ELF-1 (cell line): ENCODE measurements at regions not wholly inside any gene's neighbourhood (a gene's known extent, or its start where the extent isn't known, plus 50 kb on each side); places are given as distances from the start of the nearest gene placed in this dataset.
"Not testable (repeated sequence)": the region's sequence is repeated elsewhere in the genome, so short reads cannot be mapped to it uniquely, and the experiment has no call there.

Experiments used
- DNase-seq: peaks from one replicate; pipeline ENCODE4 v3.0.0-alpha.2; 2016; ENCODE audit warnings: low read depth, low spot score

DNA sequence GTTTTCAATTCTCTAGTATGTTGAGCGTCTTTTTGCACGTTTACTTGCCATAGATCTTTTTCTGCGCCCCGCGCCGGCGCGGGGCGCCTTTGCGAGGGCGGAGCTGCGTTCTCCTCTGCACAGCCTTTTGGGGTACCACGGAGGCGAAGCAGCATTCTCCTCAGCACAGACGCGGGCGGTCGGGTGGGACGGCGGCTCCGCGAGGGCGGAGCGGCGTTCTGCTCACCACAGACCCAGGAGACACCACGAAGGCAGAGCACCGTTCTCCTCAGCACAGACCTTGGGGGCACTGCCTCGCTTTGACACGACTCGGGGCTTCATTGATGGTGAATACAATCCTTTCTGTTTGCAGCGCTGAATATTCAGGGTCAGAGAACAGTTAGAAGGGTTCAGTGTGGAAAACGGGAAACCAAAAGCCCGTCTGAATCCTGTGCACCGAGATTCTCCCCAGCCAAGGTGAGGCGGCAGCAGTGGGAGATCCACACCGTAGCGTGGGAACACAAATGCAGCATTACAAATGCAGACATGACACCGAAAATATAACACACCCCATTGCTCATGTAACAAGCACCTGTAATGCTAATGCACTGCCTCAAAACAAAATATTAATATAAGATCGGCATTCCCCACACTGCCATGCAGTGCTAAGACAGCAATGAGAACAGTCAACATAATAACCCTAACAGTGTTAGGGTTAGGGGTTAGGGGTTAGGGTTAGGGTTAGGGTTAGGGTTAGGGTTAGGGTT is 190.7 kb upstream of the VIPR2 start:
- DNase-seq = not testable (repeated sequence)

DNA sequence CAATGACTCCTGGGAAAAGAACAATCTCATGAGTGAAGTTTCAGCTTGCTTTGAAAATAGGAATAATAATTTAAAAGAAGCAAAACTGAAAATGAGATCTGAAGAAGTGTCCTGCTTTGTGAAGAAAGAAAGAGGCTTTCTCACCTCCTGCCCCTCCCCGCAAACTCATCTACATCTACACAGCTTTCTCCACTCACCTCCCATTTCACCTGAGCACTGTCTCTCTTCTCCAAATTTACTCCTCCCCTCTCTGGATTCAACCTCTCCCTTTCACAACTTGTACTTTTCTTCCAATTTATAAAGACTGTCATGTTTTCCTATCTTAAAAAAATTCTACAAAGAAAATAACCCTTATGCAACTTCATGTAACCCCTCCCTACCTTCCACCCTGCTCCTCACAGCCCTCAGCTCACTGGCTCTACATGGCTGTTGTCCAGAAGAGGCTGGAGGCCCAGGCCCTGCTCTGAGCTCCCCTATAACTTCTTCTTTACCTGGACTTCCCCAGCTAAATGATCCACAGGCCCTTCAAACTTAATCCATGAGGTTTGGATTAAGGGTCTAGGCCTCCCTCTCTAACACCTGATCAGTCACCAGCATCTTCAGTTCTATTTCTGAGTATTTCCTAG is 188.3 kb upstream of the VIPR2 start:
- DNase-seq = not testable (repeated sequence)

DNA sequence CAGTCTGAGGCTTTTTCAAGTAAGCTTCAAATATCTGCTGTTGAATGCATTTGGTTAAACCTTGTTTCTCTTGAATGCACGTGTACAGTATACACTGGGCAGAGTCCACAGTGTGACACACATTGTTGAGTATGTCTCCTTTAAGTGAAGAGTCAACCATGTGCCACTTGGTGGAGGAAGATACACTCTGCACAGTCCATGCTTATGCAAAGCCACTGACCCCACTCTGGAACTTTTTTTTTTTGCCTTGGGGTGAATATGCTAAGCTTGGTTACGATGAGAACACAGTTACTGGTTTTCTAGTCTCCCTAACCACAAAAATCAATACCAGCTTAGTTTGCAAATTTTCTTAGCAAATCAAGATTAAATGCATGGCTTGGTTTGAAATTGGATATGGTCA is 186.8 kb upstream of the VIPR2 start:
- no peak for DNase-seq

DNA sequence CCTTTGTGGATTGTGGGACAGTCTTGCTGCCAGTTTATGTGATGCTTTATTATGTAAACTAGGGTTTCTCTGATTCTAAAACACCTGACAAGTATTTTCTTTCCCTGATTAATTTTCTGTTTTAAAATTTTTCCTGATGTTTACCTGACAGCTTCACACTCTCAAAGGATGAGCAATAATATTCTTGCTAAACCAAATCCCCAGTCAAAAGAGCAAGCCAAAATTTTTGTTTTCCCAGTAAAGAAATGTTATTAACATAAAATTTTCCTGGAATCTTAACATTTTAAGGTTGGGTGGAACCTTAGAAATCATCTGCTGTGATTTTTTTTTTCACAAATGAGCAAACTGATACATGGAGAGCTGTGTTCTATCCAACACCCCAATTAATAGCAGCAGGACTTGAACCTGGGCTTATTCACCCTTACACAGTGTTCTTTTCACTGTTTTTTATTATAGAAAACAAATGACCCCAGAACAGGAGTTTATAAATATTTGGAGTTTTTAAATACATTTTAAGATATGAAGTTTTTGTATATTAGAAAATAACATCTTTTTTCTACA is 185.2 kb upstream of the VIPR2 start:
- DNase-seq = no peak

- DNase-seq = no peak
Observed at GRCh38 chr7:159328096-159328495, 183.4 kb upstream of the VIPR2 start.

- no peak for DNase-seq
Observed at GRCh38 chr7:159323359-159323758, 178.7 kb upstream of the VIPR2 start.

DNA sequence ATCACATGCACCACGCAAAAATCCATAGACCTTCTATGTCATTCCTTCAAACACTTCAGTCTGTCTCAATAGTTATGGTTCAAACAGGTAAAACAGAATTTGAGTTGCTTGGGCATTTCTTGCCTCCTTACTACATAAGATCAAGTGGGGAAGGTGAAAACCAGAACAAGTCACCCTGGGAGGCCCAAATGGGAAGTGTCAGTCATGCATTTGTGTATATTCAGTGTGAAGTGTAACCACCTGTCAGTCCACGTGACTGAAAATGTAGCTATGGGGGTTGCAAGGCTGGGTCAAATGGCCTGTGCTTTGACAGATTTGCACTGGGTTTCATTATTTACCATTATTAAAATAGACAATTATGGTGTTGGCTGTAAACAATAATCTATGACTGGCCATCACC is 176.6 kb upstream of the VIPR2 start:
- no peak for DNase-seq

- DNase-seq = no peak
Observed at GRCh38 chr7:159318682-159319351, 174.2 kb upstream of the VIPR2 start.

- DNase-seq = no peak
Observed at GRCh38 chr7:159317294-159317693, 172.6 kb upstream of the VIPR2 start.

- DNase-seq = no peak
Observed at GRCh38 chr7:159311172-159311494, 166.5 kb upstream of the VIPR2 start.

GRCh38 chr7:159310457-159311171 is 165.9 kb upstream of the VIPR2 start:
- no peak for DNase-seq

DNA sequence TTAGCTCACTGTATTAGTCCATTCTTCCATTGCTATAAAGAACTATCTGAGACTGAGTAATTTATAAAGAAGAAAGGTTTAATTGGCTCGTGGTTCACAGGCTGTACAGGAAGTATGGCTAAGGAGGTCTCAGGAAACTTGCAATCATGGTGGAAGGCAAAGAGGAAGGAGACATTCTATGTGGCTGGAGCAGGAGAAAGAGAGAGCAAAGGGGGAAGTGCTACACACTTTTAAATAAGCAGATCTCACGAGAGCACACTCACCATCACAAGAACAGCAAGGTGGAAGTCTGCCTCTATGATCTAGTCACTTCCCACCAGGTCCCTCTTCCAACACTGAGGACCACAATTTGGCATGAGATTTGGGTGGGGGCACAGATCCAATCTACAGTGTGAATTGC is 164.5 kb upstream of the VIPR2 start:
- DNase-seq = not testable (repeated sequence)

DNA sequence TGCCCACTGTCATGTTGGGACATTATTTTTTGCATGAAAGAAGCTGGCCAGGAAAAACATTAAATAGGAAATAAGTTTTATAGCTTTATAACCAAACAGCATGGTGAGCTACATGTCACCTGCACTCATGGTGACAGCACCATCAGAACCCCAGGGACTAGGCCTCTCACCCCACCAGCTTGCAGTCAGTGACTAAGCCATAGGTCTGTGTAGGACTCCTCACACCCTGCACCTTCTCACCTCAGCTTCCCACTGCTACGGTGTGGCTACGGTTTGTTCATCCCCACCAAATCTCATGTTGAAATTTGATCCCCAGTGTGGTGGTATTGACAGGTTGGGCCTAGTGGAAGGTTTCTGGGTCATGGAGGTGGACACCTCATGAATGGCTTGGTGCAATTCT is 161.3 kb upstream of the VIPR2 start:
- no peak for DNase-seq

DNA sequence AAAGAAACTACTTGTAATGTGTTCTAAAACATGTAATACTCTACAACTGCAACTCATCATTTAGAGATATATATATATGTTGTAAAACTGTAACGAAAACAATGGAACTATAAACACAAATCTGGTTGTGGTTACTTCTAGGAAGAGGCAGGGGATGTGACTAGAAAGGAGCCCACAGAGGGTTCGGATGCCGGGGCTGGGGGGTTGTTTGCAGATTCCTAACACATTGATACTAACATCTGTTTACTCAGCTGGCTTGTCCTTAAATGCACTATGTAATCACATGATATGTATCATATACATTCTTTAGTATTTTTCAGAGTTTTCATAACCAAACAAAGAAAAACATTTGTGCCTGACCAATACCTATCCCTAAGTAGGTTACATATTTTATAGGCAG is 160.5 kb upstream of the VIPR2 start:
- DNase-seq = not testable (repeated sequence)

DNA sequence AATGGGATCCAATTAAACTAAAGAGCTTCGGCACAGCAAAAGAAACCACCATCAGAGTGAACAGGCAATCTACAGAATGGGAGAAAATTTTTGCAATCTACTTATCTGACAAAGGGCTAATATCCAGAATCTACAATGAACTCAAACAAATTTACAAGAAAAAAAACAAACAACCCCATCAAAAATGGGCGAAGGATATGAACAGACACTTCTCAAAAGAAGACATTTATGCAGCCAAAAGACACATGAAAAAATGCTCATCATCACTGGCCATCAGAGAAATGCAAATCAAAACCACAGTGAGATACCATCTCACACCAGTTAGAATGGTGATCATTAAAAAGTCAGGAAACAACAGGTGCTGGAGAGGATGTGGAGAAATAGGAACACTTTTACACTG is 158.8 kb upstream of the VIPR2 start:
- DNase-seq = not testable (repeated sequence)

DNA sequence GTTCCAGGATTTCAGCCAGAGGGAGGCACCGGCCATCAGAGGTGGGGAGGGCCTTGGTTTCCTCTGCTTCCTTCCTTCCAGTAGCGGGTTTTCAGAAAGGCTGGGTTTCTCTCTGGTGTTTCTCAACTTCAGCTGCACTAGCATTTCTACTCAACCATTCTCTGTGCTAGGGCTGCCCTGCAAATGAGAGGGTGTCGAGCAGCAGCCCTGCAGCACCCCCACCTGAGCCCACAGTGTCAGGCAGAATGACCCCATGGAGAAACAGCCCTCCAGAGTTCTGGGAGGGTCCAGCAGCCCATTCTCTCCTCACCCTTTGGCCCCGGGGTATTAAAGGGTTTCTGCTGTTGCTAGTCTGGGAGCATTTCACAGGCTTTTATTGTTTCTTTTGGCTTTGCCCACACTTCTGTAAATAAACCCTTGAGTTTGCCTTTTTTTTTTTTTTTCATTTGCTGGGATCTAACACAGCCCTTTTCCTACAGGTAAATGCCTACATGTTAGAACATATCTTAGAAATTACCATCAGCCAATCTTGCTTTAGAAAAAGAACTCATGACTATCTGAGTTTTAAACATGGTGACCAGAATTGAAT is 151.5 kb upstream of the VIPR2 start:
- DNase-seq = no peak

- DNase-seq = not testable (repeated sequence)
Observed at GRCh38 chr7:159286487-159286886, 141.8 kb upstream of the VIPR2 start.

DNA sequence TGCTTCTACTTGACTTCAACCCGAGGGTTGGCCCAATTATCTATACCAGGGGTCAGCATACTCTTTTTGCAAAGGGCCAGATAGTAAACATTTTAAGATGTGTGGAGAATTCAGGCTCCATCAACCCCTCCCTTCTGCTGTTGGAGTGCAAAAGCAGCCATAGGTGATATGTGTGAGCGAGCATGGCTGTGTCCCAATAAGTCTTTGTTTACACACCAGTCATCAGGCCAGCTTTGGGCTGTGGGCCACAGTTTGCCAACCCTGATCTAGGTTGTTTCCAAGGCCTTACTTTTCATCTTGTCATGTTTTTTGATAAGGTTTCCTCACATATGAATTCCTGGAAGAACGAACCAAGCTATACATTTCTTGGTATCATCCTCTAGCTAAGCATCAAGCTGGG is 136.9 kb upstream of the VIPR2 start:
- no peak for DNase-seq

- DNase-seq = no peak
Observed at GRCh38 chr7:159280008-159280407, 135.3 kb upstream of the VIPR2 start.

- DNase-seq = no peak
Observed at GRCh38 chr7:159272739-159273138, 128.1 kb upstream of the VIPR2 start.

GRCh38 chr7:159271781-159272180 is 127.1 kb upstream of the VIPR2 start:
- DNase-seq = no peak

DNA sequence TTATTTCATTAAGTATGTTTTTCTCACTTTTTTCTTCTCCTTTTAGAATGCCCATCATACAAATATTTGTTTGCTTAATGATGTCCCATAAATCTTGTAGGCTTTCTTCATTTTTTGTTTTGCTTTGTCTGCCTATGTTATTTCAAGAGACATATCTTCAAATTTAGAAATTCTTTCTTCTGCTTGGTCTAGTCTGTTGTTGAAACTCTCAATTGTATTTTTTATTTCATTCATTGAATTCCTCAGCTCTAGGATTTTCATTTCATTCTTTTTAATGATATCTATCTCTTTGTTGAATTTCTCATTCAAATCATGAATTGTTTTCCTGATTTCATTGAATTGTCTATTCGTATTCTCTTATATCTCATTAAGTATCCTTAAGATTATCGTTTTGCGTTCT is 125.1 kb upstream of the VIPR2 start:
- no peak for DNase-seq
